Hepatocyte (in vitro differentiated cells): ENCODE measurements at regions not wholly inside any gene's neighbourhood (a gene's known extent, or its start where the extent isn't known, plus 50 kb on each side); places are given as distances from the start of the nearest gene placed in this dataset.

Source experiments
- CTCF ChIP-seq: fragments of 200-600 bp; sonication (generic); IDR thresholded peaks from 2 replicates; pipeline ENCODE4 v1.5.1; 2016; ENCODE audit warnings: antibody characterized with exemption, mild to moderate bottlenecking; ENCODE audit not compliant: poor library complexity
- EZH2 ChIP-seq: fragments of 200-600 bp; sonication (generic); IDR thresholded peaks from 2 replicates; pipeline ENCODE4 v1.6.1; 2016; ENCODE audit warnings: antibody characterized with exemption, mild to moderate bottlenecking, borderline replicate concordance

- TF ChIP-seq CTCF: no peak
- TF ChIP-seq EZH2: no peak
Observed at GRCh38 chr16:5385811-5386210, 288.2 kb upstream of the EEF2KMT start.
